Esophagus muscularis mucosa (tissue), 4 donors: ENCODE measurements at regions not wholly inside any gene's neighbourhood (a gene's known extent, or its start where the extent isn't known, plus 50 kb on each side); places are given as distances from the start of the nearest gene placed in this dataset.

Experiments used
- DNase-seq: peaks from one replicate; pipeline ENCODE4 v3.0.0-alpha.2; 2017; ENCODE audit errors: extremely low spot score
- H3K27ac ChIP-seq, 4 donors: fragments of 200-600 bp; sonication (generic); replicated peaks in 1 of 4; 1 replicate in 3 of 4; 2 replicates in 1 of 4; pipeline ENCODE4 v1.5.1; 2016 to 2019; ENCODE audit warnings: mild to moderate bottlenecking in 1 of 4
- H3K27me3 ChIP-seq, 4 donors: fragments of 200-600 bp; sonication (generic); one replicate each; pipeline versions ENCODE4 v1.5.1 to v1.6.0; 2016 to 2019
- H3K36me3 ChIP-seq, 4 donors: fragments of 200-600 bp; sonication (generic); one replicate each; pipeline ENCODE4 v1.5.1; 2016 to 2019
- H3K4me1 ChIP-seq, 4 donors: fragments of 200-600 bp; sonication (generic); one replicate each; pipeline ENCODE4 v1.5.1; 2016 to 2019
- H3K4me3 ChIP-seq, 4 donors: fragments of 200-600 bp; sonication (generic); 1 replicate in 2 of 4; 2 replicates in 2 of 4; pipeline ENCODE4 v1.5.1; 2016 to 2019; ENCODE audit warnings: mild to moderate bottlenecking in 4 of 4, moderate library complexity in 1 of 4
- H3K9me3 ChIP-seq, 4 donors: fragments of 200-600 bp; sonication (generic); 1 replicate in 3 of 4; 2 replicates in 1 of 4; pipeline ENCODE4 v1.5.1; 2016 to 2019
- EP300 ChIP-seq: sonication (generic); formaldehyde crosslinking; IDR thresholded peaks from one replicate; pipeline ENCODE4 v1.6.1; 2017; ENCODE audit warnings: antibody characterized with exemption
- POLR2A ChIP-seq: fragments of 450-650 bp; IDR thresholded peaks from one replicate; pipeline ENCODE4 v1.6.1; 2017; ENCODE audit warnings: antibody characterized with exemption, moderate library complexity, mild to moderate bottlenecking, low read depth
- POLR2AphosphoS5 ChIP-seq, 2 donors: sonication (generic); formaldehyde crosslinking; IDR thresholded peaks; one replicate each; pipeline ENCODE4 v1.6.1; 2017; ENCODE audit warnings: antibody characterized with exemption in 2 of 2
- WGBS: methylation state at CpG from one replicate; pipeline ENCODE4 v1.1.5; 2018; 5-methylcytosine and 5-hydroxymethylcytosine counted together
- intact Hi-C: fragments of 100-400 bp; cut with DNase I; formaldehyde crosslinking; loops from one replicate; pipeline ENCODE4 v1.15.1; 2023
- TF ChIP-seq, protein P1 (sequence below), 3 experiments: fragments of 200-600 bp in 2 of 3; fragments of 450-650 bp in 1 of 3; sonication (generic) in 2 of 3; IDR thresholded peaks; one replicate each; pipeline ENCODE4 v1.5.1; 2017 to 2019; ENCODE audit warnings: antibody characterized with exemption in 3 of 3, mild to moderate bottlenecking in 2 of 3, moderate library complexity in 1 of 3

DNA sequence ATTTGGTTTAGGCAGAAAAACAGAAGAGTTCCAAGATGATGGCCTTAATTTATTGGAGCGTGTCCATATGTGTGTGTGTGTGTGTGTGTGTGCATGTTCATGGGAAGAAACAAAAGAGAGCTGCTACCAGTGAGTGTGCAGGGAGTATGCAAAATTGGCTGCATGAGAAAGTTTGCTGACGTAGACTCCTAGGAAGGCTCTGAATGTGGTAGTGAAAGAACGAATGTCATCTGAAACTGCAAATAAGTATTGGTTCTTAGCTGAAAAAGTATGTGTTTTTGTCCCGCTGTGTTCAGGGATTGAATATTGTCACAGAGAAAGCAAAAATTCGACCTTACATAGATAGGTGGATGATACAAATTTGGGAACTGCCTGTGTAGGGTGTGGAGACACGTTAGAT, 542.6 kb upstream of the COX7C start:
- TF ChIP-seq POLR2AphosphoS5 (IDR thresholded peaks at IDR 0.05) (no peak), EP300 (no peak), POLR2A (no peak)
- TF ChIP-seq, protein P1, sequence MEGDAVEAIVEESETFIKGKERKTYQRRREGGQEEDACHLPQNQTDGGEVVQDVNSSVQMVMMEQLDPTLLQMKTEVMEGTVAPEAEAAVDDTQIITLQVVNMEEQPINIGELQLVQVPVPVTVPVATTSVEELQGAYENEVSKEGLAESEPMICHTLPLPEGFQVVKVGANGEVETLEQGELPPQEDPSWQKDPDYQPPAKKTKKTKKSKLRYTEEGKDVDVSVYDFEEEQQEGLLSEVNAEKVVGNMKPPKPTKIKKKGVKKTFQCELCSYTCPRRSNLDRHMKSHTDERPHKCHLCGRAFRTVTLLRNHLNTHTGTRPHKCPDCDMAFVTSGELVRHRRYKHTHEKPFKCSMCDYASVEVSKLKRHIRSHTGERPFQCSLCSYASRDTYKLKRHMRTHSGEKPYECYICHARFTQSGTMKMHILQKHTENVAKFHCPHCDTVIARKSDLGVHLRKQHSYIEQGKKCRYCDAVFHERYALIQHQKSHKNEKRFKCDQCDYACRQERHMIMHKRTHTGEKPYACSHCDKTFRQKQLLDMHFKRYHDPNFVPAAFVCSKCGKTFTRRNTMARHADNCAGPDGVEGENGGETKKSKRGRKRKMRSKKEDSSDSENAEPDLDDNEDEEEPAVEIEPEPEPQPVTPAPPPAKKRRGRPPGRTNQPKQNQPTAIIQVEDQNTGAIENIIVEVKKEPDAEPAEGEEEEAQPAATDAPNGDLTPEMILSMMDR (IDR thresholded peaks at IDR 0.05) = no peak
- Histone ChIP-seq H3K36me3 (no peaks in the 10 kb centered on the region), H3K9me3 (no peaks in the 10 kb centered on the region), H3K4me3 (no peak overlapping the region), H3K4me1 (no peaks in the 10 kb centered on the region), H3K27ac (no peak overlapping the region), H3K27me3 (no peaks in the 10 kb centered on the region)
- intact Hi-C loops = no loop called here
- DNase-seq = no peak
- 76% methylated on average over 6 of the region's 6 CpGs for WGBS

GRCh38 chr5:86095092-86095491, 522.6 kb upstream of the COX7C start:
- TF ChIP-seq POLR2A = no peak
- TF ChIP-seq EP300 = no peak
- TF ChIP-seq, protein P1 (IDR thresholded peaks at IDR 0.05) = no peak
- TF ChIP-seq POLR2AphosphoS5 (IDR thresholded peaks at IDR 0.05) = no peak
- H3K4me1 ChIP-seq = peaks cover 0 to 43% (median 31%) of the 10 kb centered on the region in 4 donors
- no peak overlapping the region for H3K27ac ChIP-seq
- 62% methylated on average over 1 of the region's 1 CpG for WGBS
- no peaks in the 10 kb centered on the region for H3K27me3 ChIP-seq
- no peaks in the 10 kb centered on the region for H3K9me3 ChIP-seq
- no peak for DNase-seq
- intact Hi-C loops = no loop called here
- H3K4me3 ChIP-seq = no peak overlapping the region
- no peaks in the 10 kb centered on the region for H3K36me3 ChIP-seq

DNA sequence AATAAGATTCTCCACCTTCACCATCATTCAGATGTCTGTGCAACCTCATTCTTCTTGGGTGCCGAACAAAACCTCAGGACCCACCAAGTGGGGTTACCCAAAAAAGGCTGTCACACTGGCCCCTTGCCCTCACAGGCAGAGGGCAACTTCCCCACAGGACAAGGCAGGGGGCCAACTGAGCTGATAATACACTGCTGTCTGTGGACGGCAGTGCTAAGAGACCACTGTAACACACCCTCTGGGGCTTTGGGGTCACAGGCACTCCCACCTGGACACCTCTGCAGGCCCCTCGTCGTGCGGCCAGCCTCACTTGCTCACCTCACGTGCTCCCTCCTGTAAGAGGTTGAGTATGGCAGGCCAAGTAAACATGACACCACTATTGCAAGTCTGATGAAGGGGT, 515.8 kb upstream of the COX7C start:
- Histone ChIP-seq H3K27ac (no peak overlapping the region), H3K4me3 (no peak overlapping the region), H3K27me3 (no peaks in the 10 kb centered on the region), H3K9me3 (no peaks in the 10 kb centered on the region), H3K36me3 (no peaks in the 10 kb centered on the region), H3K4me1 (peaks cover 0 to 5% (median 0%) of the 10 kb centered on the region in 4 donors)
- no peak for TF ChIP-seq EP300
- TF ChIP-seq POLR2A = no peak
- DNase-seq = no peak
- intact Hi-C loops = no loop called here
- WGBS = 88% methylated on average over 6 of the region's 6 CpGs

DNA sequence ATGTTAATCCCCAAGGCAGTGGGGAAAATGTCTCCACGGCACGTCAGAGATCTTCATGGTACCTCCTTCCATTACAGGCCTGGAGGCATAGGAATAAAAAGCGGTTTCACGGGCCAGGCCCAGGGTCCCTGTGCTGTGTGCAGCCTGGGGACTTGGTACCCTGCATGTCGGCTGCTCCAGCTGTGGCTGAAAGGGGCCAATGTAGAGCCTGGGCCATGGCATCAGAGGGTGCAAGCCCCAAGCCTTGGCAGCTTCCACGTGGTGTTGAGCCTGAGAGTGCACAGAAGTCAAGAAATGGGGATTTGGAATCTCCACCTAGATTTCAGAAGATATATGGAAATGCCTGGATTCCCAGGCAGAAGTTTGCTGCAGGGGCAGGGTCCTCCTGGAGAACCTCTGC, 508.9 kb upstream of the COX7C start:
- intact Hi-C loops = no loop called here
- WGBS = 88% methylated on average over 6 of the region's 6 CpGs
- TF ChIP-seq, protein P1 (IDR thresholded peaks at IDR 0.05) = no peak
- TF ChIP-seq POLR2AphosphoS5 (IDR thresholded peaks at IDR 0.05) = no peak
- TF ChIP-seq POLR2A = no peak
- TF ChIP-seq EP300 = no peak

DNA sequence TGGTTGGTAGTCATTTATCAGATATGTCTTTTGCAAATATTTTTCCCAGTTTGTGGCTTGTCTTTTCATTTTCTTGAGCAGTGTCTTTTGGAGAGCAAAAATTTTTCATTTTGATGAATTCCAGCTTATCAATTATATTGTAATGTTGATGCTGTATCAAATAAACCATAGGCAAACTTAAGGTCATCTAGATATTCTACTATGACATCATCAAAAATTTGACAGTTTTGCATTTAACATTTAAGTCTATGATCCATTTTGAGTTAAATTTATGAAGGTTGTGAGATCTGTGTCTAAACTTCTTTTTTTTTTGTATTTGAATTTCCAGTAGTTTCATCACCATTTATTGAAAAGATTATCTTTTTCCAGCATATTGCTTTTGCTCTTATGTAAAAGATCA, 505.5 kb upstream of the COX7C start:
- no peaks in the 10 kb centered on the region for H3K27me3 ChIP-seq
- H3K9me3 ChIP-seq = no peaks in the 10 kb centered on the region
- H3K36me3 ChIP-seq = no peaks in the 10 kb centered on the region
- no peak overlapping the region for H3K4me3 ChIP-seq
- intact Hi-C loops = no loop called here
- TF ChIP-seq, protein P1 (IDR thresholded peaks at IDR 0.05) = no peak
- TF ChIP-seq EP300 (no peak), POLR2A (no peak), POLR2AphosphoS5 (IDR thresholded peaks at IDR 0.05) (no peak)
- DNase-seq = no peak
- peaks cover 0 to 5% (median 0%) of the 10 kb centered on the region in 4 donors for H3K4me1 ChIP-seq
- H3K27ac ChIP-seq = no peak overlapping the region

More for the DNA sequence above, 508.9 kb upstream of the COX7C start:
- DNase-seq = no peak
- H3K4me3 ChIP-seq = no peak overlapping the region
- H3K4me1 ChIP-seq = no peaks in the 10 kb centered on the region
- H3K27ac ChIP-seq = no peak overlapping the region
- H3K27me3 ChIP-seq = no peaks in the 10 kb centered on the region
- no peaks in the 10 kb centered on the region for H3K9me3 ChIP-seq
- no peaks in the 10 kb centered on the region for H3K36me3 ChIP-seq
